MCF 10A (cell line): ENCODE measurements at regions not wholly inside any gene's neighbourhood (a gene's known extent, or its start where the extent isn't known, plus 50 kb on each side); places are given as distances from the start of the nearest gene placed in this dataset.

Source experiments
- BruUV-seq: library from RNA; stranded (reverse); fragments of 400-500 nt; replicated peaks from 2 replicates; lab custom pipeline; 2021; lab: Mats Ljungman, UMichigan
- CTCF ChIA-PET: fragments of 300-600 bp; sonication (Branson Sonifier 250); formaldehyde crosslinking; extraction: SDS; loops from one replicate; lab custom pipeline; 2021; ENCODE audit warnings: antibody characterized with exemption, inconsistent platforms; lab: Yijun Ruan, JAX
- POLR2A ChIA-PET: fragments of 300-600, 350-650 bp; sonication (Branson Sonifier 250); formaldehyde crosslinking; extraction: SDS; loops from one replicate; lab custom pipeline; 2020; ENCODE audit warnings: antibody characterized with exemption, inconsistent platforms; lab: Yijun Ruan, JAX
- DNase-seq: peaks from one replicate; pipeline ENCODE4 v3.0.0-alpha.2; 2018; ENCODE audit not compliant: unreplicated experiment
- H3K27ac Mint-ChIP-seq: one replicate; pipeline ENCODE4 v1.8.0; 2022; ENCODE audit warnings: mild to moderate bottlenecking, low read depth, mixed read lengths; ENCODE audit not compliant: unreplicated experiment
- H3K27me3 Mint-ChIP-seq: one replicate; pipeline ENCODE4 v1.8.0; 2022; ENCODE audit warnings: mixed read lengths; ENCODE audit not compliant: insufficient read depth, unreplicated experiment
- H3K36me3 Mint-ChIP-seq: one replicate; pipeline ENCODE4 v1.8.0; 2022; ENCODE audit warnings: mild to moderate bottlenecking, moderate library complexity, mixed read lengths; ENCODE audit not compliant: insufficient read depth, unreplicated experiment
- H3K4me1 Mint-ChIP-seq: one replicate; pipeline ENCODE4 v1.8.0; 2022; ENCODE audit warnings: mixed read lengths; ENCODE audit not compliant: insufficient read depth, unreplicated experiment
- H3K4me3 Mint-ChIP-seq: one replicate; pipeline ENCODE4 v1.8.0; 2022; ENCODE audit warnings: mild to moderate bottlenecking, moderate library complexity, mixed read lengths; ENCODE audit not compliant: unreplicated experiment
- H3K9me3 Mint-ChIP-seq: one replicate; pipeline ENCODE4 v1.8.0; 2022; ENCODE audit warnings: mixed read lengths; ENCODE audit not compliant: unreplicated experiment
- CTCF ChIP-seq: fragments of 200-600 bp; IDR thresholded peaks from one replicate; pipeline ENCODE4 v1.8.0; 2022; ENCODE audit warnings: antibody characterized with exemption, mild to moderate bottlenecking; ENCODE audit not compliant: unreplicated experiment
- intact Hi-C: fragments of 100-400 bp; cut with micrococcal nuclease; formaldehyde crosslinking; loops from 2 replicates; pipeline ENCODE4 v1.14.1; 2022

DNA sequence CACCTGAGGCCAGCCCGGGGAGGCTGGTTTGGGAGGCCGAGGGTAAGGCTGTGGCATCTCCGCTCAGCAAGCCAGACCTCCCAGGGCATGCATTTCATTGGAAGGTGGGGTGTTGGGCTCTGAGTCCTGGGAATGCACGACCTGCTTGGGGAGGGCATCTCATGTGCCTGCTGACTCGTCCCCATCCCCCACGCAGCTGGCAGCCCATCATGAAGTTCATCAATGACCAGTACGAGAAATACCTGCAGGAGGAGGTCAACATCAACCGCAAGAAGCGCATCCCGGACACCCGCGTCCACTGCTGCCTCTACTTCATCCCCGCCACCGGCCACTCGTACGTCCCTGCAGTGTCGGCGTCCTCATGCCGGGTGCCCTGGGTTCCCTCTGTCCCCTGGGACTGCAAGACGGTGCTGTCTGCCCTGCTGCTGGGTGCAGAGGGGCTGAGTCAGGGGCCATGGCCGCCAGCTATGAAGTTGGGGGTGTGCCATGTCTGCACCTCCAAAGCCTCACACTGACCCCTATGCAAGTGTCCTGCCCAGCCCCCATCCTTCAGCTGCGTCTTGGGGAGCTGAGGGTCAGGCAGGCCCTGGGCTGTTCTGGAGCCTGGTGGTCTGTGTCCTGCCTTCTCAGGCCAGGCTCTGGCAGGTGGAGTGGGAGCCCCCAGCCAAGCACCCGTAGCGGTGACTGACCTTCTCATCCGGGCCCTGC, 347.9 kb downstream of the SEC14L1 start:
- BruUV-seq: no TSS peak
- Mint-ChIP-seq H3K27ac (no peak overlapping the region), H3K9me3 (no peaks in the 10 kb centered on the region), H3K4me3 (no peak overlapping the region), H3K36me3 (peaks cover 66% of the 10 kb centered on the region), H3K27me3 (no peaks in the 10 kb centered on the region), H3K4me1 (no peaks in the 10 kb centered on the region)
- ChIA-PET CTCF (interaction anchor here (0.6 to 1.3 kb wide), 2 partner anchors 55 to 59 kb away, joined by 3 read pairs; no protein-coding TSS in a partner anchor), POLR2A (interaction anchor here (0.7 to 1.2 kb wide), 2 partner anchors 15 to 155 kb away, joined by 4 to 6 read pairs; no protein-coding TSS in a partner anchor)
- TF ChIP-seq CTCF: no peak
- DNase-seq: no peak
- intact Hi-C loops: no loop called here

DNA sequence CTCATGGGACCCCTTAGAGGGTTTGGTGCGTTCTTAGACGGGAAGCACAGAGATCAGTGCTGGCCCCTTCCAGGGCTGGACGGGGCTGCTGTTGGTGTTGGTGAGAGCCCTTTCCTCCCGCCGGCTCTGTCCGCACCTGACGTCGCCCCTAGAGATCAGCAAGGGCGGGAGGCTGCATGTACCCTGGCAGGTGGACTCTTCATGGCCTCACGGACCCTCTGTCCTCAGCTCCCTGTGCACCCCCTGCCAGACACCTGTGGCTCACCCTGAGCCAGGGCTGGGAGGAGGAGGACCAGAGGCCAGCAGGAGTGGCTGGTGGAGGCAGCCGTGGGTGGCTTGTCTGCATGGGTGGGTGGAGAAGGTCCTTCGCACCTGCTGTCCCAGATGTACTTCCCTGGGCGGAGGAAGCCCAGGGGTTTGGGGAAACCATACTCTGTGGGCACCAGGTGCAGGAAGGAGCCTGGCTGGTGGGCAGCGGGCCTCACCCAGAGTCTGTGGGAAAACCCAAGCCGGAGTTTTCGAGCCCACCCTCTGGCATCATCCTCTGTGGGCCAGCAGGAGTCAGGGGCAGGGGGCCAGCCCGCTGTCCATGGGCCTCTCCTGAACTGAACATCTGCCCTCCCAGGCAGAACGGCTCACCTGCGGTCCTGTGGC, 348.6 kb downstream of the SEC14L1 start:
- POLR2A ChIA-PET: interaction anchor here (0.7 to 1.2 kb wide), 3 partner anchors 16 to 156 kb away, joined by 3 to 6 read pairs (median 4); no protein-coding TSS in a partner anchor
- DNase-seq: no peak
- intact Hi-C loops: no loop called here
- no TSS peak for BruUV-seq
- no peak overlapping the region for H3K27ac Mint-ChIP-seq
- no peak for TF ChIP-seq CTCF
- H3K4me3 Mint-ChIP-seq: no peak overlapping the region
- H3K4me1 Mint-ChIP-seq: no peaks in the 10 kb centered on the region
- CTCF ChIA-PET: interaction anchor here (0.6 to 1.3 kb wide), 2 partner anchors 56 to 60 kb away, joined by 3 read pairs; no protein-coding TSS in a partner anchor
- peaks cover 73% of the 10 kb centered on the region for H3K36me3 Mint-ChIP-seq
- H3K27me3 Mint-ChIP-seq: no peaks in the 10 kb centered on the region
- H3K9me3 Mint-ChIP-seq: no peaks in the 10 kb centered on the region

DNA sequence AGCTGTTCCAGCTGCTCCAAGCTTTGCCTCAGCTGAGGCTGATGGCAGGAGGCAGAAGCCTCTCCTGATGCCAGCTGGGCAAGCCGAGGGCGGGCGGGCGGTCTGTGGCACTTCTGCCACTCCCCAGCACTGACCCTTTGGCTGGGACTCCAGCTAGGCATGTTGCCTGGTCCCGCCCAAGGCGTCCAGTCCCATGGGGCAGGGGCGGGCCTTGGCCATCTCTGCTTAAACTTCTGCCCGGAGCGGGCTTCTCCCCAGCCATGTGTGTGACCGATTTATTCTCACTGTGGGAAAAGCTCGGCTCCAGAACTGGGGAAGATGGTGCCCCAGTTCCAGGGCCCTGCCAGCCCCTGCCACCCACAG, 349.1 kb downstream of the SEC14L1 start:
- Mint-ChIP-seq H3K4me3 (no peak overlapping the region), H3K9me3 (no peaks in the 10 kb centered on the region), H3K36me3 (peaks cover 78% of the 10 kb centered on the region), H3K27me3 (no peaks in the 10 kb centered on the region), H3K27ac (no peak overlapping the region), H3K4me1 (no peaks in the 10 kb centered on the region)
- DNase-seq: no peak
- CTCF ChIA-PET: interaction anchor here (1.3 kb wide), 1 partner anchor 60 kb away, joined by 3 read pairs; no protein-coding TSS in a partner anchor
- BruUV-seq: no TSS peak
- POLR2A ChIA-PET: interaction anchor here (1.2 kb wide), 2 partner anchors 15 to 156 kb away, joined by 3 to 6 read pairs; no protein-coding TSS in a partner anchor
- TF ChIP-seq CTCF: no peak
- intact Hi-C loops: no loop called here

- intact Hi-C loops: no loop called here
- CTCF ChIA-PET: no interaction called here
These were observed 349.8 kb downstream of the SEC14L1 start for GRCh38 chr17:77490361-77491183.

More at GRCh38 chr17:77490361-77491183, 349.8 kb downstream of the SEC14L1 start:
- H3K9me3 Mint-ChIP-seq: no peaks in the 10 kb centered on the region
- no peak for DNase-seq
- no peaks in the 10 kb centered on the region for H3K4me1 Mint-ChIP-seq
- POLR2A ChIA-PET: interaction anchor here (1.2 kb wide), 1 partner anchor 14 kb away, joined by 3 read pairs; no protein-coding TSS in a partner anchor
- H3K27ac Mint-ChIP-seq: no peak overlapping the region
- H3K4me3 Mint-ChIP-seq: no peak overlapping the region
- no peaks in the 10 kb centered on the region for H3K27me3 Mint-ChIP-seq
- BruUV-seq: no TSS peak
- peaks cover 85% of the 10 kb centered on the region for H3K36me3 Mint-ChIP-seq
- no peak for TF ChIP-seq CTCF
